ENCODE measurements at regions not wholly inside any gene's neighbourhood (a gene's known extent, or its start where the extent isn't known, plus 50 kb on each side); places are given as distances from the start of the nearest gene placed in this dataset.

GRCh38 chr14:58875613-58876012 is 237.9 kb downstream of the DACT1 start:
- no peak for TF ChIP-seq POLR2A (IDR thresholded peaks at IDR 0.05)
- no peak for TF ChIP-seq CTCF (IDR thresholded peaks at IDR 0.05)

Data from adrenal gland (tissue), 5 donors.